AG04449 (cell line): ENCODE measurements at regions not wholly inside any gene's neighbourhood (a gene's known extent, or its start where the extent isn't known, plus 50 kb on each side); places are given as distances from the start of the nearest gene placed in this dataset.

Experiments
- CTCF ChIA-PET: fragments of 350-600 bp; formaldehyde crosslinking; extraction: SDS; loops from one replicate; lab custom pipeline; 2021; ENCODE audit warnings: antibody characterized with exemption; lab: Yijun Ruan, JAX
- POLR2A ChIA-PET: fragments of 400-600, 350-600 bp; formaldehyde crosslinking; extraction: SDS; loops from one replicate; lab custom pipeline; 2020; ENCODE audit warnings: antibody characterized with exemption, inconsistent platforms; lab: Yijun Ruan, JAX
- DNase-seq: peaks from one replicate; pipeline ENCODE4 v3.0.0-alpha.2; 2010; ENCODE audit warnings: low read depth, low spot score
- H3K4me3 ChIP-seq: 2 replicates; pipeline ENCODE4 v1.5.1; 2011; ENCODE audit warnings: low read depth, mild to moderate bottlenecking, control low read depth, low read length
- CTCF ChIP-seq: IDR thresholded peaks from one replicate; pipeline ENCODE4 v1.5.1; 2011; ENCODE audit warnings: mild to moderate bottlenecking, moderate library complexity, low read length, control low read depth, inconsistent platforms; ENCODE audit not compliant: insufficient read depth; ENCODE audit errors: missing control alignments

- CTCF ChIA-PET = no interaction called here
- no peak for DNase-seq
- POLR2A ChIA-PET = no interaction called here
- no peak overlapping the region for H3K4me3 ChIP-seq
- no peak for TF ChIP-seq CTCF
Measured at GRCh38 chr13:107266657-107267056, 698.7 kb upstream of the ARGLU1 start.

- no peak for DNase-seq
- H3K4me3 ChIP-seq = no peak overlapping the region
- CTCF ChIA-PET = no interaction called here
- no peak for TF ChIP-seq CTCF
- POLR2A ChIA-PET = no interaction called here
Measured at GRCh38 chr13:107258599-107259187, 690.8 kb upstream of the ARGLU1 start.

- no peak for TF ChIP-seq CTCF
- H3K4me3 ChIP-seq = no peak overlapping the region
- no peak for DNase-seq
- POLR2A ChIA-PET = no interaction called here
- CTCF ChIA-PET = no interaction called here
Measured at GRCh38 chr13:107254392-107254791, 686.5 kb upstream of the ARGLU1 start.

GRCh38 chr13:107252428-107252827 is 684.5 kb upstream of the ARGLU1 start:
- TF ChIP-seq CTCF = no peak
- no peak overlapping the region for H3K4me3 ChIP-seq
- no peak for DNase-seq
- ChIA-PET CTCF (no interaction called here), POLR2A (no interaction called here)

GRCh38 chr13:107252021-107252420 is 684.1 kb upstream of the ARGLU1 start:
- no peak for DNase-seq
- POLR2A ChIA-PET = no interaction called here
- no peak for TF ChIP-seq CTCF
- CTCF ChIA-PET = no interaction called here
- H3K4me3 ChIP-seq = no peak overlapping the region

GRCh38 chr13:107251341-107251740 is 683.4 kb upstream of the ARGLU1 start:
- ChIA-PET POLR2A (no interaction called here), CTCF (no interaction called here)
- no peak for DNase-seq
- H3K4me3 ChIP-seq = no peak overlapping the region
- TF ChIP-seq CTCF = no peak
